Keratinocyte (primary cell): ENCODE measurements at regions not wholly inside any gene's neighbourhood (a gene's known extent, or its start where the extent isn't known, plus 50 kb on each side); places are given as distances from the start of the nearest gene placed in this dataset.

Experiments
- DNase-seq: peaks from one replicate; pipeline ENCODE4 v3.0.0-alpha.2; 2011; ENCODE audit warnings: low read depth, missing footprints, low spot score
- FAIRE-seq: peaks from 2 replicates; lab custom pipeline; 2011; peaks lifted over from hg19 to GRCh38; lab: Jason Lieb, UNC
- H2AFZ ChIP-seq: 2 replicates; pipeline ENCODE4 v1.6.0; 2012; ENCODE audit warnings: low read length, control low read depth, inconsistent platforms; ENCODE audit not compliant: control insufficient read depth
- H3K27ac ChIP-seq: 2 replicates; pipeline ENCODE4 v1.5.1; 2011; ENCODE audit warnings: low read length; ENCODE audit not compliant: control insufficient read depth, insufficient read depth
- H3K27me3 ChIP-seq: 3 replicates; pipeline ENCODE4 v1.6.0; 2011; ENCODE audit warnings: low read length; ENCODE audit not compliant: control insufficient read depth, insufficient read depth; ENCODE audit errors: extremely low read depth
- H3K36me3 ChIP-seq, 2 experiments: 2 replicates in 1 of 2; 3 replicates in 1 of 2; pipeline ENCODE4 v1.5.1; 2011; ENCODE audit warnings: low read length in 2 of 2, mild to moderate bottlenecking in 1 of 2; ENCODE audit not compliant: control insufficient read depth in 2 of 2, insufficient read depth in 2 of 2; ENCODE audit errors: extremely low read depth in 1 of 2
- H3K4me1 ChIP-seq: 3 replicates; pipeline ENCODE4 v1.5.1; 2011; ENCODE audit warnings: low read length; ENCODE audit not compliant: control insufficient read depth, insufficient read depth; ENCODE audit errors: extremely low read depth
- H3K4me2 ChIP-seq: 3 replicates; pipeline ENCODE4 v1.6.0; 2011; ENCODE audit warnings: low read depth, low read length; ENCODE audit not compliant: control insufficient read depth, insufficient read depth; ENCODE audit errors: extremely low read depth
- H3K4me3 ChIP-seq, 3 experiments: fragments of 200-600 bp in 1 of 3; sonication (generic) in 1 of 3; 2 replicates in 2 of 3; 3 replicates in 1 of 3; pipeline ENCODE4 v1.5.1; 2011 to 2016; ENCODE audit warnings: low read length in 3 of 3, mild to moderate bottlenecking in 3 of 3, control low read depth in 2 of 3, inconsistent platforms in 1 of 3, low read depth in 1 of 3, mixed read lengths in 1 of 3, mixed run types in 1 of 3, moderate library complexity in 1 of 3; ENCODE audit not compliant: control insufficient read depth in 2 of 3, insufficient read depth in 2 of 3; ENCODE audit errors: extremely low read depth in 1 of 3
- H3K79me2 ChIP-seq: 2 replicates; pipeline ENCODE4 v1.6.0; 2012; ENCODE audit warnings: low read length; ENCODE audit not compliant: control insufficient read depth, insufficient read depth
- H3K9ac ChIP-seq: 3 replicates; pipeline ENCODE4 v1.6.0; 2011; ENCODE audit warnings: low read length; ENCODE audit not compliant: control insufficient read depth, insufficient read depth; ENCODE audit errors: extremely low read depth
- H3K9me1 ChIP-seq: 3 replicates; pipeline ENCODE4 v1.6.0; 2011; ENCODE audit warnings: low read length; ENCODE audit not compliant: control insufficient read depth, insufficient read depth; ENCODE audit errors: extremely low read depth
- H3K9me3 ChIP-seq: 2 replicates; pipeline ENCODE4 v1.5.1; 2012; ENCODE audit warnings: low read depth, low read length; ENCODE audit not compliant: control insufficient read depth
- H4K20me1 ChIP-seq: 3 replicates; pipeline ENCODE4 v1.6.0; 2011; ENCODE audit warnings: low read length; ENCODE audit not compliant: control insufficient read depth, insufficient read depth; ENCODE audit errors: extremely low read depth
- EZH2 ChIP-seq: IDR thresholded peaks from one replicate; pipeline ENCODE4 v1.6.1; 2012; ENCODE audit warnings: inconsistent platforms, mild to moderate bottlenecking, low read length, moderate library complexity
- dilution Hi-C: fragments of 300-500 bp; cut with MboI; formaldehyde crosslinking; loops from one replicate; pipeline ENCODE4 v1.7.0; 2020; ENCODE audit warnings: low sequenced_read_pairs; ENCODE audit not compliant: extremely low pct_ligation_motif_present
- TF ChIP-seq, protein P1 (sequence below), 3 experiments: IDR thresholded peaks in 1 of 3; conservative IDR thresholded peaks in 1 of 3; optimal IDR thresholded peaks in 1 of 3; 2 replicates in 2 of 3; 3 replicates in 1 of 3; pipeline versions ENCODE3 to v1.5.1; 2011; ENCODE audit warnings: low read length in 3 of 3, mild to moderate bottlenecking in 3 of 3, moderate library complexity in 2 of 3, control low read depth in 1 of 3, inconsistent platforms in 1 of 3; ENCODE audit not compliant: insufficient read depth in 2 of 3; ENCODE audit errors: extremely low read depth in 1 of 3

DNA sequence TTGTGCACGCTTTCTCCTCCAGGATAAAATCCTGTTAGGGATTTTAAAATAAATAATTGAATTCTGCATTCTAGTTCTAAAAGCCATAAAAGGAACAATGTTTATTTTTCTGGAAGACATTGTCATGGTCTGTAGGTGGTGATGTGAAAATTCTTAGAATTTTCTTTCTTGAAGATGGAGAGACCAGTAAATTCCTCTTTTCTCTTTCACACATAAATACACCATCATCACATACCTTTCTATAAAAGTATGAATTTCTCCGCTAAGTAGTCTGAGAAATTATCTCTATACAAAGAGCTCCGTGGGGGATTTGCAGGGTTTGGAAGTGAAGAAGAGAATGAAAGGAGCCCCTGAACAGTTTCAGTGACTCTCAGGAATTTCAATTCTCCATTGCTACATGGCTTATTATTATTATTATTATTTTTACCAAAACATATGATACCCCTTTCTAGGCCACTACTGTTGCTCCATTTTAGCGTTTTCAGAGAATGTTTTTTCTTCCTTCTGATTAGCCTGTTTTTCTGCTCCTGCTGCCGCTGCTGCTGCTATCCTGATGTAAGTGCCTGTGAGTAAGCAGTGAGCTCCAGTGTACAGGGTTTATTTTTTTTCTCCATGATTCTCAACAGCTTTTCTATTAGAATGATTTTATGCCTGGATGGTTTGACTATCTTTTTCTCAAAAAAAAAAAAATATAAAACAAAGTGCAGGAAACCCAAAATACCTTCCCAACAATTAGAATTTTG, 145.8 kb downstream of the SAMD5 start:
- Histone ChIP-seq H3K27me3 (no peaks in the 10 kb centered on the region), H3K4me1 (no peaks in the 10 kb centered on the region), H3K9ac (no peak overlapping the region), H3K27ac (no peak overlapping the region), H3K36me3 (no peaks in the 10 kb centered on the region), H2AFZ (no peak overlapping the region), H3K9me3 (no peaks in the 10 kb centered on the region), H3K9me1 (no peaks in the 10 kb centered on the region), H3K79me2 (no peaks in the 10 kb centered on the region), H3K4me2 (no peak overlapping the region), H4K20me1 (no peaks in the 10 kb centered on the region), H3K4me3 (no peak overlapping the region)
- dilution Hi-C loops = no loop called here
- TF ChIP-seq, protein P1, sequence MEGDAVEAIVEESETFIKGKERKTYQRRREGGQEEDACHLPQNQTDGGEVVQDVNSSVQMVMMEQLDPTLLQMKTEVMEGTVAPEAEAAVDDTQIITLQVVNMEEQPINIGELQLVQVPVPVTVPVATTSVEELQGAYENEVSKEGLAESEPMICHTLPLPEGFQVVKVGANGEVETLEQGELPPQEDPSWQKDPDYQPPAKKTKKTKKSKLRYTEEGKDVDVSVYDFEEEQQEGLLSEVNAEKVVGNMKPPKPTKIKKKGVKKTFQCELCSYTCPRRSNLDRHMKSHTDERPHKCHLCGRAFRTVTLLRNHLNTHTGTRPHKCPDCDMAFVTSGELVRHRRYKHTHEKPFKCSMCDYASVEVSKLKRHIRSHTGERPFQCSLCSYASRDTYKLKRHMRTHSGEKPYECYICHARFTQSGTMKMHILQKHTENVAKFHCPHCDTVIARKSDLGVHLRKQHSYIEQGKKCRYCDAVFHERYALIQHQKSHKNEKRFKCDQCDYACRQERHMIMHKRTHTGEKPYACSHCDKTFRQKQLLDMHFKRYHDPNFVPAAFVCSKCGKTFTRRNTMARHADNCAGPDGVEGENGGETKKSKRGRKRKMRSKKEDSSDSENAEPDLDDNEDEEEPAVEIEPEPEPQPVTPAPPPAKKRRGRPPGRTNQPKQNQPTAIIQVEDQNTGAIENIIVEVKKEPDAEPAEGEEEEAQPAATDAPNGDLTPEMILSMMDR (optimal IDR thresholded peaks at IDR 0.05 in 1 of 3, IDR thresholded peaks at IDR 0.05 in 1 of 3, conservative IDR thresholded peaks at IDR 0.05 in 1 of 3; ENCODE audit: extremely low read depth in 1 of 3, insufficient read depth in 2 of 3, low read length in 3 of 3) = no peak
- no peak for TF ChIP-seq EZH2
- FAIRE-seq (no peak), DNase-seq (no peak)

DNA sequence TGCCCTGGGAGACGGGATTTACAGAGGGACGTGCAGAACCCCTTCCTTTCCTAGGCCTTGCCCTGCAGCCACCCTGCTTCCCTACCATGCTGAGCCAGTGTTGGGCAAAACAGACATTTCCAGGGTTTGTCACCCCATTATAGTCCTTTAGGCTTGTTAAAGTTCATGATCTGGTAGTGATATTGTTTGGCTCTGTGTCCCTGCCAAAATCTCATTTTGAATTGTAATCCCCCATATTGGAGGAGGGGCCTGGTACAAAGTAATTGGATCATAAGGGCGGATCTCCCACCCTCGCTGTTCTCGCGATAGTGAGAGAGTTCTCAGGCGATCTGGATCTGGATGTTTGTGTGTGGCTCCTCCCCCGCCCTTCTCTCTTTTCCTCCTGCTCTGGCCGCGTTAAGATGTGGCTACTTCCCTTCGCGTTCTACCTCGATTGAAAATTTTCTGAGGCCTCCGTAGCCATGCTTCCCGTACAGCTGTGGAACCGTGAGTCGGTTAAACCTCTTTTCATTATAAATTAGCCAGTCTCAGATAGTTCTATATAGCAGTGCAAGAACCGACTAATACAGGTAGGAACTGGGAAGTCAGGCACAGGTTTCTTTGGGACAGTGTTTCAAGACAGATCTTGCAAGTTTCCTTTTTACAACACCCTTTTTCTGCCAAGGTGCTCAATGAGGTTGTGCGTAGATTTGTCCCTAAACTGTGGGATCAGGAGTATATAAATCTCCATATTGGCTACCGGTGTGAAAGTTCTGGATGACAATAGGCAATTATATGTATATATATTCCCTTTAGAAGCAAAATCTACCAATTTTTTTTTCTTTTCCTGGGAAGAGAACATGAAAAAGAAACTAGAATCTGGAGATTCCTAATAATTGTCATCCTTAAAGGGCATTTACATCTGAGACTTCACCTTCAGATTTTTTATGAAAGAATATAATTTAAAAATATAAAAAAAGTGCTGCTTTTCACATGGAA, 152.1 kb downstream of the SAMD5 start:
- Histone ChIP-seq H3K27me3 (no peaks in the 10 kb centered on the region), H3K9me1 (no peaks in the 10 kb centered on the region), H3K36me3 (no peaks in the 10 kb centered on the region), H3K9me3 (no peaks in the 10 kb centered on the region), H3K4me3 (no peak overlapping the region), H3K4me1 (no peaks in the 10 kb centered on the region), H3K79me2 (no peaks in the 10 kb centered on the region), H3K9ac (no peak overlapping the region), H3K27ac (no peak overlapping the region), H4K20me1 (no peaks in the 10 kb centered on the region), H3K4me2 (no peak overlapping the region), H2AFZ (no peak overlapping the region)
- no peak for FAIRE-seq
- no peak for DNase-seq
- TF ChIP-seq, protein P1 (optimal IDR thresholded peaks at IDR 0.05 in 1 of 3, IDR thresholded peaks at IDR 0.05 in 1 of 3, conservative IDR thresholded peaks at IDR 0.05 in 1 of 3; ENCODE audit: extremely low read depth in 1 of 3, insufficient read depth in 2 of 3, low read length in 3 of 3) = no peak
- no peak for TF ChIP-seq EZH2
- dilution Hi-C loops = no loop called here
